ENCODE measurements at regions not wholly inside any gene's neighbourhood (a gene's known extent, or its start where the extent isn't known, plus 50 kb on each side); places are given as distances from the start of the nearest gene placed in this dataset.

DNA sequence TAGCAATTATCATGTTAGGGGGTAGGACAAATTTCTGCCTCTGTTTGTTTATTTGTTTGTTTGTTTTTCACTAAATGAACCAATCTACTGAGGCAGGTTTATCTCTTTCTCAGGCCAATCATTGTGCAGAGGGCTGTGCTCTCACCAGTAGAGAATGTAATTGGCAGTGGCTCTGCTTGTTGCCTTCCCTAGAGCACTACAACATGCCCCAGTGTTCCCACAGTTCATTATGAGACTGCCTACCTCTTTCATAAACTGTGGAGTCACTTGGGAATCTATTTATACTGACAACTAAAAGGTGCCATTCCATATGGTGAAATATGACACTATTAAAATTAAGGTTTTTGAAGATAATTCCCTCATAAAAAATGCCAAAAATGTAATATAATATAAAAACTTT, 196.3 kb upstream of the ALCAM start:
- TF ChIP-seq MYC (IDR thresholded peaks at IDR 0.05; ENCODE audit: low read depth, low read length) (no peak), CTCF (IDR thresholded peaks at IDR 0.05; ENCODE audit: low read depth, low read length) (no peak)
- TF ChIP-seq, protein P1, sequence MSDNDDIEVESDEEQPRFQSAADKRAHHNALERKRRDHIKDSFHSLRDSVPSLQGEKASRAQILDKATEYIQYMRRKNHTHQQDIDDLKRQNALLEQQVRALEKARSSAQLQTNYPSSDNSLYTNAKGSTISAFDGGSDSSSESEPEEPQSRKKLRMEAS (IDR thresholded peaks at IDR 0.05; ENCODE audit: low read depth, low read length): no peak

All from NB4 (cell line).